ENCODE measurements at regions not wholly inside any gene's neighbourhood (a gene's known extent, or its start where the extent isn't known, plus 50 kb on each side); places are given as distances from the start of the nearest gene placed in this dataset.

DNA sequence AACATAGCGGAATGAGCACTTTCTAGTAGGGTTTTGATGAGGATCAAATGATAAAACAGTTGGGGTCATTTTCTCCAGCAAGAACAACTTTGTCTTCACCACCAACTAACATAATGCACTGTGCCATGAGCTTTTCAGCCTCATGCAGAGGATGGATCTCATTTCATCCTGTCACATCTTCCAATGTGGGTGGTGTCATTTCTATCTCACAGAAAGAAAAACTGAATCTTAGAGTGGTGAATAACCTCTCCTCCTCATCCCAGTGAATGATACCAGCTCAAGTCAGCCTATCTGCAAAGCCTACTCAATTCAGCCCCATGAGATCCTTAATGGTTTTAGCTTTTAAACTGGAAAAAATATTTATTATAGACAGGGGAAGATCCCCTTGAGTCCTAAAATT is 1147.2 kb downstream of the VRK1 start:
- no peak for TF ChIP-seq IRF2 (CRISPR knock-in tag; IDR thresholded peaks at IDR 0.05; ENCODE audit: borderline replicate concordance, low read depth)
- TF ChIP-seq, protein P1, sequence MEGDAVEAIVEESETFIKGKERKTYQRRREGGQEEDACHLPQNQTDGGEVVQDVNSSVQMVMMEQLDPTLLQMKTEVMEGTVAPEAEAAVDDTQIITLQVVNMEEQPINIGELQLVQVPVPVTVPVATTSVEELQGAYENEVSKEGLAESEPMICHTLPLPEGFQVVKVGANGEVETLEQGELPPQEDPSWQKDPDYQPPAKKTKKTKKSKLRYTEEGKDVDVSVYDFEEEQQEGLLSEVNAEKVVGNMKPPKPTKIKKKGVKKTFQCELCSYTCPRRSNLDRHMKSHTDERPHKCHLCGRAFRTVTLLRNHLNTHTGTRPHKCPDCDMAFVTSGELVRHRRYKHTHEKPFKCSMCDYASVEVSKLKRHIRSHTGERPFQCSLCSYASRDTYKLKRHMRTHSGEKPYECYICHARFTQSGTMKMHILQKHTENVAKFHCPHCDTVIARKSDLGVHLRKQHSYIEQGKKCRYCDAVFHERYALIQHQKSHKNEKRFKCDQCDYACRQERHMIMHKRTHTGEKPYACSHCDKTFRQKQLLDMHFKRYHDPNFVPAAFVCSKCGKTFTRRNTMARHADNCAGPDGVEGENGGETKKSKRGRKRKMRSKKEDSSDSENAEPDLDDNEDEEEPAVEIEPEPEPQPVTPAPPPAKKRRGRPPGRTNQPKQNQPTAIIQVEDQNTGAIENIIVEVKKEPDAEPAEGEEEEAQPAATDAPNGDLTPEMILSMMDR (IDR thresholded peaks at IDR 0.05), result no peak
- TF ChIP-seq ZNF416 (CRISPR knock-in tag; IDR thresholded peaks at IDR 0.05), result no peak
- TF ChIP-seq, protein P2, sequence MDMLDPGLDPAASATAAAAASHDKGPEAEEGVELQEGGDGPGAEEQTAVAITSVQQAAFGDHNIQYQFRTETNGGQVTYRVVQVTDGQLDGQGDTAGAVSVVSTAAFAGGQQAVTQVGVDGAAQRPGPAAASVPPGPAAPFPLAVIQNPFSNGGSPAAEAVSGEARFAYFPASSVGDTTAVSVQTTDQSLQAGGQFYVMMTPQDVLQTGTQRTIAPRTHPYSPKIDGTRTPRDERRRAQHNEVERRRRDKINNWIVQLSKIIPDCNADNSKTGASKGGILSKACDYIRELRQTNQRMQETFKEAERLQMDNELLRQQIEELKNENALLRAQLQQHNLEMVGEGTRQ (CRISPR knock-in tag; IDR thresholded peaks at IDR 0.05), result no peak
- no peak for TF ChIP-seq TEAD4 (CRISPR knock-in tag; IDR thresholded peaks at IDR 0.05)

All from WTC11 (cell line).